ENCODE measurements at regions not wholly inside any gene's neighbourhood (a gene's known extent, or its start where the extent isn't known, plus 50 kb on each side); places are given as distances from the start of the nearest gene placed in this dataset.

DNA sequence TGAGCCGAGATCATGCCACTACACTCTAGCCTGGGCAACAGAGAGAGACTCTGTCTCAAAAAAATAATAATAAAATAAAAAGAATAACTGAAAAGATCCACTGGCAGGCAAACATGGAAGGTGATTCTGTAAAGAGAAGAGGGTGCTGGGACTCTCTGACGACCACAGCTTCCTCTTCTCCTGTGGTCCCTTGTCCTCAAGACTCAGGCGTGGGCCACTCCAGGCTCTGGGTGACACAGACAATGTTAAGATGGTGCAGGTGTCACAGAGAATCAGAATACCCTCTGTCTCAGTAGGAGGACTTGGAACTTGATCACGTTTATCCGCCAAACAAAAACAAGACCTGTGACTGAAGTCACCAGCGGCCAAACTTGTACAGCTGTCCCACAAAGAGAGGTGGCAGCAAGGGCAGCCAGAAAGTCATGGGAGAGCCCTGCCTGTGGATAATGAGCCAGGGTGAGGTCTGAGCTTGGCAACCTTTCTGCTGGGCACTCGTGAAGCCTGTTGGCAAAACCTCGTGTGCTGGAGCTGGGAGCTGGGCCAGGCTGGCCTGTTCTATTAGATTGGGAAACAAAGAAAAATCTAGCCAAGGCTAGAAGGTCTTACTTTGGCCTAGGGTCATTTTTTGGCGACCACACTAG, 76.4 kb upstream of the ITGA6 start:
- Histone ChIP-seq H3K4me3 (no peak overlapping the region), H3K27ac (peak overlapping the region; percentile 75), H3K4me1 (peaks cover 8% of the 10 kb centered on the region), H3K36me3 (ENCODE audit: insufficient read depth in 1 of 2, low read depth in 1 of 2) (no peaks in the 10 kb centered on the region), H3K27me3 (ENCODE audit: insufficient read depth in 3 of 3, low read length in 2 of 3) (no peaks in the 10 kb centered on the region), H3K9me3 (no peaks in the 10 kb centered on the region)
- TF ChIP-seq, protein P1, sequence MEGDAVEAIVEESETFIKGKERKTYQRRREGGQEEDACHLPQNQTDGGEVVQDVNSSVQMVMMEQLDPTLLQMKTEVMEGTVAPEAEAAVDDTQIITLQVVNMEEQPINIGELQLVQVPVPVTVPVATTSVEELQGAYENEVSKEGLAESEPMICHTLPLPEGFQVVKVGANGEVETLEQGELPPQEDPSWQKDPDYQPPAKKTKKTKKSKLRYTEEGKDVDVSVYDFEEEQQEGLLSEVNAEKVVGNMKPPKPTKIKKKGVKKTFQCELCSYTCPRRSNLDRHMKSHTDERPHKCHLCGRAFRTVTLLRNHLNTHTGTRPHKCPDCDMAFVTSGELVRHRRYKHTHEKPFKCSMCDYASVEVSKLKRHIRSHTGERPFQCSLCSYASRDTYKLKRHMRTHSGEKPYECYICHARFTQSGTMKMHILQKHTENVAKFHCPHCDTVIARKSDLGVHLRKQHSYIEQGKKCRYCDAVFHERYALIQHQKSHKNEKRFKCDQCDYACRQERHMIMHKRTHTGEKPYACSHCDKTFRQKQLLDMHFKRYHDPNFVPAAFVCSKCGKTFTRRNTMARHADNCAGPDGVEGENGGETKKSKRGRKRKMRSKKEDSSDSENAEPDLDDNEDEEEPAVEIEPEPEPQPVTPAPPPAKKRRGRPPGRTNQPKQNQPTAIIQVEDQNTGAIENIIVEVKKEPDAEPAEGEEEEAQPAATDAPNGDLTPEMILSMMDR (IDR thresholded peaks at IDR 0.05): no peak
- intact Hi-C loops (cut with DNase I): loop anchor here in 1 of 2 donors (5.0 to 10.0 kb wide), 2 partner anchors 76 to 114 kb away; partner anchors contain the start of gene ITGA6
- WGBS, 3 donors: 31 to 39% (median 37%) methylated on average over 9 of the region's 9 CpGs
- DNase-seq (peak; percentile 70 to 90), ATAC-seq (peak; percentile 98 to 100 (median 99))

DNA sequence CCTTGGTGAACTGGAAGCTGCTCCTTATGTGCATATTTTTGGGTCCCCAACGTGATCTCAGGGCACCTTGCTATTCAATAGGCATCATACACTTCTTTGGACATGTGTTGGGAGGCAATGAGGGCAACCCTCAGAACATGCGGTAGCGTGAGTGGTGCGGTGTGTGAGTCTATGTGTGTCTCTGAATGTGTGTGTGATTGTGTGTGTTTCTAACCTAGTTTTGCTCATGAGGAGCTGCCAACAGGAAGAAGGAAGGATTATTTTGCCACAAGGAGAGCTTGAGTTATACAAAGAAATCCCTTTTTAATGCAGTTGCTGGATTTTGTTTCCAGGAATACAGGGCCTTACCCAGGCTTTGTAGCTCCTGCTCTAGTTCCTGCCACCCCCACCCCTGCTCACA, 75.8 kb upstream of the ITGA6 start:
- TF ChIP-seq, protein P1 (IDR thresholded peaks at IDR 0.05): no peak
- WGBS, 3 donors: 58 to 80% (median 74%) methylated on average over 4 of the region's 4 CpGs
- Histone ChIP-seq H3K4me3 (no peak overlapping the region), H3K36me3 (ENCODE audit: insufficient read depth in 1 of 2, low read depth in 1 of 2) (no peaks in the 10 kb centered on the region), H3K9me3 (no peaks in the 10 kb centered on the region), H3K4me1 (peaks cover 8% of the 10 kb centered on the region), H3K27me3 (ENCODE audit: insufficient read depth in 3 of 3, low read length in 2 of 3) (no peaks in the 10 kb centered on the region), H3K27ac (peak overlapping the region; percentile 75)
- no peak for ATAC-seq
- intact Hi-C loops (cut with DNase I): loop anchor here in 1 of 2 donors (5.0 to 10.0 kb wide), 2 partner anchors 76 to 113 kb away; partner anchors contain the start of gene ITGA6
- no peak for DNase-seq

DNA sequence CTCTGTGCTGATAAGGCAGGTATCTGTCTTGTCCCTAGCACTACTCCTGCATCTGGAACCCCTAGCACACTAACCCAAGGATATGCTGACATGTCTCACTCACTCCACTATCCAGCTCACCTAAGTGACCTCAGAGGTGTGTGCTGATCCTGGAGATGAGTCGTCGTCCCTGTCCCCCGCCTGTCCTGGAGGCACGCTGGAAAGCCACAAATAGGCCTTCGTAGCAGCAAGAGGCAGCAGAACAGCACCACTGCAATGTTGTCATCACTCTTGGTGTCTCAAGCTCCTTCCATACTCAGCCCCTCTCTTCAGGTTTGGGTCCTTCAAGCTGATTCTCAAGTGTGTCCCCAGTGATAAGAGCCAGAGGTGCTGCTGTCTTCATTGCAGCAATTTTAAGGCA, 73.0 kb upstream of the ITGA6 start:
- TF ChIP-seq, protein P1 (IDR thresholded peaks at IDR 0.05): no peak
- Histone ChIP-seq H3K27ac (no peak overlapping the region), H3K4me1 (peaks cover 8% of the 10 kb centered on the region), H3K9me3 (no peaks in the 10 kb centered on the region), H3K27me3 (ENCODE audit: insufficient read depth in 3 of 3, low read length in 2 of 3) (no peaks in the 10 kb centered on the region), H3K36me3 (ENCODE audit: insufficient read depth in 1 of 2, low read depth in 1 of 2) (no peaks in the 10 kb centered on the region), H3K4me3 (no peak overlapping the region)
- WGBS, 3 donors: 87 to 96% (median 91%) methylated on average over 5 of the region's 5 CpGs
- no peak for DNase-seq
- no peak for ATAC-seq
- intact Hi-C loops (cut with DNase I): loop anchor here in 1 of 2 donors (5.0 to 10.0 kb wide), 2 partner anchors 73 to 110 kb away; partner anchors contain the start of gene ITGA6

DNA sequence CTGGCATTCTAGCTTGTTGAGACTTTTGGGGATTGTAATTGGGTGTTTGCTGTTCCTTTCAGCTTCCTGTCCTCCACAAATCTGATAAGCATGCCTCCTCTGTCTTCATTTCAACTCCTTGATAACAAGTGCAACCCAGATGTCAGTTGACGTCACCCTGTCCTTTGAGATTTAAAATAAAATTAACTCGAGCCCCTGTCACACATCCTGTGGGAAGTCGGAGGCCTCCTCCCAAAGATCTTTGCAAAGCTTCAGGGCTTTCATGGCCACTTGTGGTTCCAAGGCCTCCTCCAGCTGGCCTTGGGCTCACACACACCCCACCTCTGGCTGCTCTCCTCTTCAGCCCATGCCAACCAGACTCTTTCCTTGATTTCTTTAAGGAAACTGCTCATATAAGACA, 69.9 kb upstream of the ITGA6 start:
- DNase-seq: no peak
- Histone ChIP-seq H3K27ac (peak overlapping the region; percentile 36), H3K4me3 (no peak overlapping the region), H3K36me3 (ENCODE audit: insufficient read depth in 1 of 2, low read depth in 1 of 2) (no peaks in the 10 kb centered on the region), H3K9me3 (no peaks in the 10 kb centered on the region), H3K27me3 (ENCODE audit: insufficient read depth in 3 of 3, low read length in 2 of 3) (no peaks in the 10 kb centered on the region), H3K4me1 (no peaks in the 10 kb centered on the region)
- TF ChIP-seq, protein P1 (IDR thresholded peaks at IDR 0.05): no peak
- ATAC-seq: peak in 2 of 4 donors; percentile 22 to 50
- intact Hi-C loops (cut with DNase I): loop anchor here in 1 of 2 donors (10.0 kb wide), 1 partner anchor 107 kb away; no protein-coding TSS in a partner anchor
- WGBS, 3 donors: 45 to 64% (median 56%) methylated on average over 3 of the region's 3 CpGs
